Type B pancreatic cell (in vitro differentiated cells): ENCODE measurements at regions not wholly inside any gene's neighbourhood (a gene's known extent, or its start where the extent isn't known, plus 50 kb on each side); places are given as distances from the start of the nearest gene placed in this dataset.

ENCODE experiments used
- DNase-seq: peaks from one replicate; pipeline ENCODE4 v3.0.0; 2021; ENCODE audit warnings: mixed read lengths; ENCODE audit not compliant: unreplicated experiment; ENCODE audit errors: extremely low spot score
- H3K27ac Mint-ChIP-seq: 2 replicates; pipeline ENCODE4 v1.8.0; 2021; ENCODE audit warnings: mild to moderate bottlenecking, mixed read lengths
- H3K27me3 Mint-ChIP-seq: 2 replicates; pipeline ENCODE4 v1.8.0; 2021; ENCODE audit warnings: mixed read lengths
- H3K36me3 Mint-ChIP-seq: 2 replicates; pipeline ENCODE4 v1.8.0; 2021; ENCODE audit warnings: mixed read lengths
- H3K4me1 Mint-ChIP-seq: one replicate; pipeline ENCODE4 v1.8.0; 2021; ENCODE audit warnings: mixed read lengths; ENCODE audit not compliant: unreplicated experiment
- H3K4me3 Mint-ChIP-seq: 2 replicates; pipeline ENCODE4 v1.8.0; 2021; ENCODE audit warnings: mild to moderate bottlenecking, mixed read lengths
- H3K9me3 Mint-ChIP-seq: 2 replicates; pipeline ENCODE4 v1.8.0; 2021; ENCODE audit warnings: mixed read lengths
- CTCF ChIP-seq: fragments of 200-600 bp; sonication (generic); conservative IDR thresholded peaks from 2 replicates; pipeline ENCODE4 v1.5.0; 2021; ENCODE audit warnings: antibody characterized with exemption, mild to moderate bottlenecking

GRCh38 chr1:219824338-219824737 is 104.0 kb downstream of the SLC30A10 start:
- H3K9me3 Mint-ChIP-seq, result peaks cover 4% of the 10 kb centered on the region
- no peak overlapping the region for H3K27ac Mint-ChIP-seq
- H3K27me3 Mint-ChIP-seq, result no peaks in the 10 kb centered on the region
- no peak overlapping the region for H3K4me3 Mint-ChIP-seq
- H3K4me1 Mint-ChIP-seq, result peaks cover 9% of the 10 kb centered on the region
- DNase-seq, result no peak
- H3K36me3 Mint-ChIP-seq, result no peaks in the 10 kb centered on the region
- no peak for TF ChIP-seq CTCF

DNA sequence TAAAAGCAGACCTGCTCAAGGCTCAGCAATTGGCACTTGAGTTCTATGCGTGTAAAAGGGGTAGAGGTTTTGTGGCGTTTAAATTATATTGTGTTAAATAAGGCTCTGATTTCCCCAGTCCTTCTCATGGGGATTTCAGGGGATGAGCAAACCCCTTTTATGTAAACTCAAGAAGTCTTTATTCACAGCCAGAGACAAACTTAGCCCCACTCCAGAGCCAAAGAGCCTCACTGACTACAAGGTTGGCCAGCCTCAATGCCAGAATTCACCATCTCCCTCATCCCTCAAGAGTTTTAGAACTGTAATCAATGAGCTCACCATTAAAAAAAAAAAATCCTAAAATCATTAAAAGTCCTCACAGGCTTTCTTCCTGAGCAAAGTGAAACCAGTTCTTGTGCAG is 107.8 kb downstream of the SLC30A10 start:
- no peaks in the 10 kb centered on the region for H3K9me3 Mint-ChIP-seq
- TF ChIP-seq CTCF, result no peak
- H3K4me3 Mint-ChIP-seq, result no peak overlapping the region
- H3K4me1 Mint-ChIP-seq, result peaks cover 5% of the 10 kb centered on the region
- H3K27ac Mint-ChIP-seq, result no peak overlapping the region
- H3K27me3 Mint-ChIP-seq, result peaks cover 8% of the 10 kb centered on the region
- no peaks in the 10 kb centered on the region for H3K36me3 Mint-ChIP-seq
- DNase-seq, result no peak

- Mint-ChIP-seq H3K27ac (no peak overlapping the region), H3K4me1 (peaks cover 5% of the 10 kb centered on the region), H3K36me3 (no peaks in the 10 kb centered on the region), H3K4me3 (no peak overlapping the region), H3K9me3 (no peaks in the 10 kb centered on the region), H3K27me3 (peaks cover 23% of the 10 kb centered on the region)
- TF ChIP-seq CTCF, result no peak
- no peak for DNase-seq
Measured at GRCh38 chr1:219817914-219818313, 110.4 kb downstream of the SLC30A10 start.

DNA sequence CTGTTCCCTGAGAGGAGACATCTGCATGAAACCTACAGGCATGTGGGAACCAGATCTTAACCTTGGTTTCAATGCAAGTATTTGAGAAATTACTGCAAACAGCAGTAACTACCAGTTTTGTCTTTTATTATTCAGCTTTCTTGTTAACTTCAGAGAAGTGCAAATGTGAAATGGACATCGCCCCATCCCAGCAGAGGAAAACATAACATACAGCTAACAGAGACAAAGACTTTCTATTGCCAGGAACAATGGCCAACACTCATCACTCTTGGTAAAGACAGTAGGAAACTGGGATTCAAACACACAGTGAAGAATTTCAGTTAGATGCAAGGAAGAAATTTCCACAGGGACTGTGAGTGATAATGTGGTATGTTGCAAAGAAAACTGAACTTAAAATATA is 115.1 kb downstream of the SLC30A10 start:
- H3K27me3 Mint-ChIP-seq, result peaks cover 23% of the 10 kb centered on the region
- no peak for DNase-seq
- no peak overlapping the region for H3K27ac Mint-ChIP-seq
- TF ChIP-seq CTCF, result no peak
- no peaks in the 10 kb centered on the region for H3K4me1 Mint-ChIP-seq
- no peaks in the 10 kb centered on the region for H3K9me3 Mint-ChIP-seq
- no peaks in the 10 kb centered on the region for H3K36me3 Mint-ChIP-seq
- no peak overlapping the region for H3K4me3 Mint-ChIP-seq

DNA sequence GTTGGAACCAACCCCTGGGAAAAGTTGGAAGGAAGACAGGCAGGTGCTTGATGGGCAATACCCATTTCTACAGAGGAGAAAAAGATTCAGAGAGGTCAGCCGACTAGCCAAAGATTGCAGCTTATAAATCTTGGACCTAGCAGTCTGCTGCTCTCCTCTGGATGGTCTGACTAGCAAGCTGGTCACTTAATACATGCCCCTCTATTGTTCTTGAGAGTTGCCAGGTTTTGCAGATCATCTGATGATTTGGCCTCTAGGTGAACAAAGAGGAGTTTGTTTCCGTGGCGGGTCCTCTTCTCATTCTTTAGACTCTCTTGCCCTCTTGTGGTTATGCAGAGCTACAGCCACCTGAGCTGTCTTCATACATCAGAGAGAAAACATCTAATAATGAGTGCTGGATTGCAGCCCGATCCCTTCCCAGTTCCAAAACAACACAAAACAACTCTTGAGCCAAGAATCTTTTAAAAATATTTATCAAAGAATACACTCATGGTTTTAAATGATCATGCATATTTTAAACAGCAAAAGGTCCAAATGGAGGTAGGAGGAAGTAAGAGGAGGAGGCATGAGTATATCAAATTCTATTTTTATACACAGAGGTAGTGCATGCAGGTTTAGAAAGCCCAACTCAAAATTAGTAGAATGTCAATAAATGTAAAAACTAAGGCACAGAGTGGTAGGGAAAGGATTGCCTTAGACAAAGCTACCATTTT is 115.7 kb downstream of the SLC30A10 start:
- no peak overlapping the region for H3K4me3 Mint-ChIP-seq
- no peaks in the 10 kb centered on the region for H3K9me3 Mint-ChIP-seq
- TF ChIP-seq CTCF, result peak; percentile 98
- no peaks in the 10 kb centered on the region for H3K4me1 Mint-ChIP-seq
- DNase-seq, result no peak
- H3K27me3 Mint-ChIP-seq, result peaks cover 23% of the 10 kb centered on the region
- H3K27ac Mint-ChIP-seq, result no peak overlapping the region
- H3K36me3 Mint-ChIP-seq, result no peaks in the 10 kb centered on the region
